Endothelial cell of umbilical vein (primary cell): ENCODE measurements at regions not wholly inside any gene's neighbourhood (a gene's known extent, or its start where the extent isn't known, plus 50 kb on each side); places are given as distances from the start of the nearest gene placed in this dataset.
"Not testable (repeated sequence)": the region's sequence is repeated elsewhere in the genome, so short reads cannot be mapped to it uniquely, and the experiment has no call there.

Experiments used
- BruUV-seq: library from RNA; stranded (reverse); fragments of 400-500 nt; replicated peaks from 2 replicates; lab custom pipeline; 2021; lab: Mats Ljungman, UMichigan
- CTCF ChIA-PET: fragments of 300-600, 350-600 bp; sonication (Branson Sonifier 250); formaldehyde crosslinking; loops from one replicate; lab custom pipeline; 2021; ENCODE audit warnings: antibody characterized with exemption, inconsistent platforms; lab: Charles Lee
- POLR2A ChIA-PET: fragments of 300-600, 350-600 bp; sonication (Branson Sonifier 250); formaldehyde crosslinking; loops from one replicate; lab custom pipeline; 2021; ENCODE audit warnings: antibody characterized with exemption, inconsistent platforms; lab: Charles Lee
- DNase-seq: peaks from one replicate; pipeline ENCODE4 v3.0.0-alpha.2; 2011; ENCODE audit warnings: low read depth, low spot score
- FAIRE-seq: peaks from 2 replicates; lab custom pipeline; 2011; peaks lifted over from hg19 to GRCh38; lab: Jason Lieb, UNC
- H2AFZ ChIP-seq: 2 replicates; pipeline ENCODE4 v1.6.0; 2012; ENCODE audit warnings: low read depth, low read length, control low read depth, inconsistent platforms
- H3K27ac ChIP-seq: 2 replicates; pipeline ENCODE4 v1.5.1; 2011; ENCODE audit warnings: low read depth, mild to moderate bottlenecking, control low read depth, low read length, moderate library complexity; ENCODE audit not compliant: insufficient read depth
- H3K27me3 ChIP-seq, 2 experiments: 2 replicates each; pipeline versions ENCODE4 v1.6.0 to v1.6.1; 2011; ENCODE audit warnings: low read length in 2 of 2, mixed read lengths in 1 of 2; ENCODE audit not compliant: control insufficient read depth in 2 of 2, insufficient read depth in 2 of 2
- H3K36me3 ChIP-seq, 2 experiments: 2 replicates in 1 of 2; 3 replicates in 1 of 2; pipeline ENCODE4 v1.5.1; 2011; ENCODE audit warnings: low read length in 2 of 2, mild to moderate bottlenecking in 1 of 2, moderate library complexity in 1 of 2; ENCODE audit not compliant: control insufficient read depth in 2 of 2, insufficient read depth in 2 of 2; ENCODE audit errors: extremely low read depth in 1 of 2
- H3K4me1 ChIP-seq: 3 replicates; pipeline ENCODE4 v1.5.1; 2011; ENCODE audit warnings: mild to moderate bottlenecking, low read length; ENCODE audit not compliant: control insufficient read depth, insufficient read depth; ENCODE audit errors: extremely low read depth
- H3K4me2 ChIP-seq: 2 replicates; pipeline ENCODE4 v1.6.1; 2011; ENCODE audit warnings: low read length, control low read depth, mixed read lengths; ENCODE audit not compliant: insufficient read depth
- H3K4me3 ChIP-seq, 3 experiments: fragments of 200-600 bp in 1 of 3; sonication (generic), shearing (Covaris generic) in 1 of 3; replicated peaks in 1 of 3; 2 replicates each; pipeline ENCODE4 v1.5.1; 2011 to 2016; ENCODE audit warnings: control low read depth in 3 of 3, low read length in 3 of 3, mild to moderate bottlenecking in 2 of 3, inconsistent platforms in 1 of 3, low read depth in 1 of 3, moderate library complexity in 1 of 3; ENCODE audit not compliant: insufficient read depth in 1 of 3
- H3K79me2 ChIP-seq: 2 replicates; pipeline ENCODE4 v1.6.0; 2012; ENCODE audit warnings: low read length, inconsistent platforms; ENCODE audit not compliant: control insufficient read depth, insufficient read depth
- H3K9ac ChIP-seq: replicated peaks from 2 replicates; pipeline ENCODE3; 2011; ENCODE audit warnings: low read length, control low read depth; ENCODE audit not compliant: insufficient read depth; ENCODE audit errors: extremely low read depth
- H3K9me1 ChIP-seq: replicated peaks from 3 replicates; pipeline ENCODE4 v1.6.0; 2011; ENCODE audit warnings: mild to moderate bottlenecking, low read length; ENCODE audit not compliant: control insufficient read depth, insufficient read depth; ENCODE audit errors: extremely low read depth
- H3K9me3 ChIP-seq: replicated peaks from 2 replicates; pipeline ENCODE4 v1.5.1; 2012; ENCODE audit warnings: low read length, inconsistent platforms; ENCODE audit not compliant: control insufficient read depth, insufficient read depth
- H4K20me1 ChIP-seq: replicated peaks from 2 replicates; pipeline ENCODE3; 2011; ENCODE audit warnings: mild to moderate bottlenecking, low read length; ENCODE audit not compliant: control insufficient read depth, insufficient read depth; ENCODE audit errors: extremely low read depth
- FOS ChIP-seq: IDR thresholded peaks from 2 replicates; pipeline ENCODE4 v1.6.1; 2011; ENCODE audit warnings: mild to moderate bottlenecking, low read length, moderate library complexity, borderline replicate concordance; ENCODE audit not compliant: insufficient read depth
- JUN ChIP-seq: IDR thresholded peaks from 2 replicates; pipeline ENCODE4 v1.6.1; 2011; ENCODE audit warnings: borderline replicate concordance, low read depth; ENCODE audit not compliant: insufficient read length, insufficient read depth
- MYC ChIP-seq: IDR thresholded peaks from one replicate; pipeline ENCODE4 v1.6.1; 2011; ENCODE audit warnings: mild to moderate bottlenecking, low read depth, low read length
- POLR2A ChIP-seq: IDR thresholded peaks from 2 replicates; pipeline ENCODE4 v1.6.1; 2012; ENCODE audit warnings: low read depth, mild to moderate bottlenecking, control low read depth, low read length
- POLR2AphosphoS5 ChIP-seq: IDR thresholded peaks from 2 replicates; pipeline ENCODE4 v1.6.1; 2012; ENCODE audit warnings: low read depth, mild to moderate bottlenecking, control low read depth, low read length, moderate library complexity; ENCODE audit not compliant: insufficient read depth
- dilution Hi-C: fragments of 300-500 bp; cut with MboI; formaldehyde crosslinking; loops from one replicate; pipeline ENCODE4 v1.15.0; 2019; ENCODE audit warnings: low sequenced_read_pairs; ENCODE audit not compliant: extremely low pct_ligation_motif_present
- intact Hi-C: fragments of 100-400 bp; cut with micrococcal nuclease; formaldehyde crosslinking; loops from one replicate; pipeline ENCODE4 v1.10.0; 2022

- FAIRE-seq, result no peak
- no peak overlapping the region for H3K9ac ChIP-seq
- no peaks in the 10 kb centered on the region for H3K9me3 ChIP-seq
- no peak overlapping the region for H2AFZ ChIP-seq
- H3K27ac ChIP-seq, result no peak overlapping the region
- H3K4me1 ChIP-seq, result no peaks in the 10 kb centered on the region
- H3K4me2 ChIP-seq, result no peak overlapping the region
- BruUV-seq, result no TSS peak
- no peak for TF ChIP-seq POLR2AphosphoS5
- no peak for TF ChIP-seq MYC
- TF ChIP-seq POLR2A, result no peak
- TF ChIP-seq JUN, result no peak
- no peak for TF ChIP-seq FOS
- H4K20me1 ChIP-seq, result no peaks in the 10 kb centered on the region
- ChIA-PET CTCF (no interaction called here), POLR2A (no interaction called here)
- H3K9me1 ChIP-seq, result no peaks in the 10 kb centered on the region
- H3K79me2 ChIP-seq, result no peaks in the 10 kb centered on the region
- H3K36me3 ChIP-seq, result no peaks in the 10 kb centered on the region
- dilution Hi-C loops, result no loop called here
- H3K4me3 ChIP-seq, result no peak overlapping the region
- H3K27me3 ChIP-seq, result no peaks in the 10 kb centered on the region
- DNase-seq, result no peak
- intact Hi-C loops, result no loop called here
Measured at GRCh38 chr4:128751354-128751753, 58.1 kb upstream of the JADE1 start.

- DNase-seq, H3K9me3 ChIP-seq, H3K36me3 ChIP-seq, H3K4me2 ChIP-seq, CTCF ChIA-PET, H3K9me1 ChIP-seq, H3K9ac ChIP-seq, H3K79me2 ChIP-seq, dilution Hi-C loops, H3K4me1 ChIP-seq, H3K27me3 ChIP-seq, FAIRE-seq, H4K20me1 ChIP-seq, H3K27ac ChIP-seq, H3K4me3 ChIP-seq, intact Hi-C loops, BruUV-seq, POLR2A ChIA-PET, H2AFZ ChIP-seq: not testable (repeated sequence)
Measured at GRCh38 chr4:128741748-128742147, 67.8 kb upstream of the JADE1 start.
